ENCODE measurements at regions not wholly inside any gene's neighbourhood (a gene's known extent, or its start where the extent isn't known, plus 50 kb on each side); places are given as distances from the start of the nearest gene placed in this dataset.
"Not testable (repeated sequence)": the region's sequence is repeated elsewhere in the genome, so short reads cannot be mapped to it uniquely, and the experiment has no call there.

- no peak for DNase-seq
Observed at GRCh38 chr3:144655423-144655822, 683.8 kb downstream of the DIPK2A start.

- no peak for DNase-seq
Observed at GRCh38 chr3:144660186-144660585, 688.6 kb downstream of the DIPK2A start.

GRCh38 chr3:144662729-144663128, 691.1 kb downstream of the DIPK2A start:
- no peak for DNase-seq

- DNase-seq = no peak
Observed at GRCh38 chr3:144663456-144664436, 692.1 kb downstream of the DIPK2A start.

- DNase-seq = no peak
Observed at GRCh38 chr3:144665567-144666053, 694.0 kb downstream of the DIPK2A start.

GRCh38 chr3:144670571-144670970, 698.9 kb downstream of the DIPK2A start:
- DNase-seq = no peak

- DNase-seq = no peak
Observed at GRCh38 chr3:144677103-144677502, 705.5 kb downstream of the DIPK2A start.

- DNase-seq = no peak
Observed at GRCh38 chr3:144683065-144683464, 711.4 kb downstream of the DIPK2A start.

- no peak for DNase-seq
Observed at GRCh38 chr3:144687862-144688261, 716.2 kb downstream of the DIPK2A start.

- no peak for DNase-seq
Observed at GRCh38 chr3:144692488-144692887, 720.9 kb downstream of the DIPK2A start.

- DNase-seq = no peak
Observed at GRCh38 chr3:144708437-144708836, 736.8 kb downstream of the DIPK2A start.

- no peak for DNase-seq
Observed at GRCh38 chr3:144737281-144737680, 765.7 kb downstream of the DIPK2A start.

- no peak for DNase-seq
Observed at GRCh38 chr3:144743225-144743668, 771.6 kb downstream of the DIPK2A start.

GRCh38 chr3:144744473-144744872, 772.9 kb downstream of the DIPK2A start:
- DNase-seq = no peak

- no peak for DNase-seq
Observed at GRCh38 chr3:144746631-144747030, 775.0 kb downstream of the DIPK2A start.

GRCh38 chr3:144749536-144750253, 778.1 kb downstream of the DIPK2A start:
- DNase-seq = not testable (repeated sequence)

GRCh38 chr3:144754076-144754783, 782.6 kb downstream of the DIPK2A start:
- DNase-seq = no peak

- DNase-seq = no peak
Observed at GRCh38 chr3:144756704-144757440, 785.2 kb downstream of the DIPK2A start.

GRCh38 chr3:144760831-144761230, 789.2 kb downstream of the DIPK2A start:
- DNase-seq = no peak

GRCh38 chr3:144762091-144762490, 790.5 kb downstream of the DIPK2A start:
- DNase-seq = no peak

- DNase-seq = no peak
Observed at GRCh38 chr3:144763878-144764454, 792.3 kb downstream of the DIPK2A start.

GRCh38 chr3:144770281-144770680, 798.7 kb downstream of the DIPK2A start:
- no peak for DNase-seq
